ENCODE measurements at regions not wholly inside any gene's neighbourhood (a gene's known extent, or its start where the extent isn't known, plus 50 kb on each side); places are given as distances from the start of the nearest gene placed in this dataset.

DNA sequence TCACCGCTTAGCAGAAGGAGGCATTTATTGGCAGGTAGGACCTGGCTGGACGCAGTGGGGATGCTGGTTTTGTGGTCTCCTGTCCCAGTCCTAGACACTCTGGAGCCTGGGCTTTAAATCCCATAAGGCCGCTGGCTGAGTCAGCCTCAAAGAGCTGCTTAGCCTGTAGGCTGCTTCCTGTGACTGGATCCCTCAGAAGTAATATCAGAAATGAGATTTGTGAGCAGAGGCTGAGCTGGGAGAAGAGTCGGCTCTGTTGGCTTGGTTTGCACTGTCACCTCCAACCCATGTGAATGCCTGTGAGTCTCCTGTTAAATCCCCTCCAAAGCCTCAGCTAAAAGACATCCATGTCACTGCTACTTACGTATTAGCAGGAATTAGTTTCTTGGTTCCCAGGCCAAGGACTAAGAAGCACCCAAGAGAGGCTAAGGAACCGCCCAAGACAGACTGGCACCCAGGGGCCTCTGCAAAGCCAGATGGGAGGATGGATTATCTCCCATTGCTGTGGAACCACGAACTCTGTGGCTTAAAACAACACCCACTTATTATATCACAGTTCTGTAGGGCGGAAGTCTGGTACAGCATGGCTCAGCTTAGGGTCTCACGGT is 289.4 kb downstream of the CDC5L start:
- ATAC-seq (no peak), DNase-seq (ENCODE audit: low spot score) (no peak)
- Mint-ChIP-seq H3K9me3 (no peaks in the 10 kb centered on the region), H3K36me3 (no peaks in the 10 kb centered on the region), H3K4me1 (peaks cover 33% of the 10 kb centered on the region), H3K27ac (no peak overlapping the region), H3K27me3 (ENCODE audit: low read depth) (no peaks in the 10 kb centered on the region), H3K4me3 (no peak overlapping the region)
- ChIA-PET CTCF (interaction anchor here (0.9 to 1.9 kb wide), 3 partner anchors 9 to 46 kb away, joined by 3 to 6 read pairs (median 4); no protein-coding TSS in a partner anchor), POLR2A (interaction anchor here (0.6 kb wide), 1 partner anchor 465 kb away, joined by 6 read pairs; no protein-coding TSS in a partner anchor)
- TF ChIP-seq OVOL2 (CRISPR knock-in tag; IDR thresholded peaks at IDR 0.05; ENCODE audit: borderline replicate concordance) (no peak), ZBTB21 (CRISPR knock-in tag; IDR thresholded peaks at IDR 0.05; ENCODE audit: borderline replicate concordance) (no peak), NFE2L1 (CRISPR knock-in tag; IDR thresholded peaks at IDR 0.05) (no peak), NFYB (CRISPR knock-in tag; conservative IDR thresholded peaks at IDR 0.05; ENCODE audit: low read depth) (no peak), MYBL2 (CRISPR knock-in tag; IDR thresholded peaks at IDR 0.05) (no peak), SMAD3 (CRISPR knock-in tag; IDR thresholded peaks at IDR 0.05; ENCODE audit: borderline replicate concordance) (no peak), ZNF232 (CRISPR knock-in tag; IDR thresholded peaks at IDR 0.05) (no peak), TEAD1 (CRISPR knock-in tag; IDR thresholded peaks at IDR 0.05) (no peak), ZNF138 (CRISPR knock-in tag; conservative IDR thresholded peaks at IDR 0.05) (no peak), FOXP1 (CRISPR knock-in tag; IDR thresholded peaks at IDR 0.05; ENCODE audit: borderline replicate concordance) (no peak), CBFB (CRISPR knock-in tag; IDR thresholded peaks at IDR 0.05; ENCODE audit: low read depth) (no peak), KAT7 (CRISPR knock-in tag; IDR thresholded peaks at IDR 0.05; ENCODE audit: borderline replicate concordance) (no peak), MXD4 (CRISPR knock-in tag; IDR thresholded peaks at IDR 0.05; ENCODE audit: borderline replicate concordance) (no peak)
- TF ChIP-seq, protein P1, sequence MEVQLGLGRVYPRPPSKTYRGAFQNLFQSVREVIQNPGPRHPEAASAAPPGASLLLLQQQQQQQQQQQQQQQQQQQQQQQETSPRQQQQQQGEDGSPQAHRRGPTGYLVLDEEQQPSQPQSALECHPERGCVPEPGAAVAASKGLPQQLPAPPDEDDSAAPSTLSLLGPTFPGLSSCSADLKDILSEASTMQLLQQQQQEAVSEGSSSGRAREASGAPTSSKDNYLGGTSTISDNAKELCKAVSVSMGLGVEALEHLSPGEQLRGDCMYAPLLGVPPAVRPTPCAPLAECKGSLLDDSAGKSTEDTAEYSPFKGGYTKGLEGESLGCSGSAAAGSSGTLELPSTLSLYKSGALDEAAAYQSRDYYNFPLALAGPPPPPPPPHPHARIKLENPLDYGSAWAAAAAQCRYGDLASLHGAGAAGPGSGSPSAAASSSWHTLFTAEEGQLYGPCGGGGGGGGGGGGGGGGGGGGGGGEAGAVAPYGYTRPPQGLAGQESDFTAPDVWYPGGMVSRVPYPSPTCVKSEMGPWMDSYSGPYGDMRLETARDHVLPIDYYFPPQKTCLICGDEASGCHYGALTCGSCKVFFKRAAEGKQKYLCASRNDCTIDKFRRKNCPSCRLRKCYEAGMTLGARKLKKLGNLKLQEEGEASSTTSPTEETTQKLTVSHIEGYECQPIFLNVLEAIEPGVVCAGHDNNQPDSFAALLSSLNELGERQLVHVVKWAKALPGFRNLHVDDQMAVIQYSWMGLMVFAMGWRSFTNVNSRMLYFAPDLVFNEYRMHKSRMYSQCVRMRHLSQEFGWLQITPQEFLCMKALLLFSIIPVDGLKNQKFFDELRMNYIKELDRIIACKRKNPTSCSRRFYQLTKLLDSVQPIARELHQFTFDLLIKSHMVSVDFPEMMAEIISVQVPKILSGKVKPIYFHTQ (CRISPR knock-in tag; IDR thresholded peaks at IDR 0.05), result no peak
- TF ChIP-seq, protein P2, sequence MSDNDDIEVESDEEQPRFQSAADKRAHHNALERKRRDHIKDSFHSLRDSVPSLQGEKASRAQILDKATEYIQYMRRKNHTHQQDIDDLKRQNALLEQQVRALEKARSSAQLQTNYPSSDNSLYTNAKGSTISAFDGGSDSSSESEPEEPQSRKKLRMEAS (CRISPR knock-in tag; IDR thresholded peaks at IDR 0.05), result no peak
- TF ChIP-seq, protein P3, sequence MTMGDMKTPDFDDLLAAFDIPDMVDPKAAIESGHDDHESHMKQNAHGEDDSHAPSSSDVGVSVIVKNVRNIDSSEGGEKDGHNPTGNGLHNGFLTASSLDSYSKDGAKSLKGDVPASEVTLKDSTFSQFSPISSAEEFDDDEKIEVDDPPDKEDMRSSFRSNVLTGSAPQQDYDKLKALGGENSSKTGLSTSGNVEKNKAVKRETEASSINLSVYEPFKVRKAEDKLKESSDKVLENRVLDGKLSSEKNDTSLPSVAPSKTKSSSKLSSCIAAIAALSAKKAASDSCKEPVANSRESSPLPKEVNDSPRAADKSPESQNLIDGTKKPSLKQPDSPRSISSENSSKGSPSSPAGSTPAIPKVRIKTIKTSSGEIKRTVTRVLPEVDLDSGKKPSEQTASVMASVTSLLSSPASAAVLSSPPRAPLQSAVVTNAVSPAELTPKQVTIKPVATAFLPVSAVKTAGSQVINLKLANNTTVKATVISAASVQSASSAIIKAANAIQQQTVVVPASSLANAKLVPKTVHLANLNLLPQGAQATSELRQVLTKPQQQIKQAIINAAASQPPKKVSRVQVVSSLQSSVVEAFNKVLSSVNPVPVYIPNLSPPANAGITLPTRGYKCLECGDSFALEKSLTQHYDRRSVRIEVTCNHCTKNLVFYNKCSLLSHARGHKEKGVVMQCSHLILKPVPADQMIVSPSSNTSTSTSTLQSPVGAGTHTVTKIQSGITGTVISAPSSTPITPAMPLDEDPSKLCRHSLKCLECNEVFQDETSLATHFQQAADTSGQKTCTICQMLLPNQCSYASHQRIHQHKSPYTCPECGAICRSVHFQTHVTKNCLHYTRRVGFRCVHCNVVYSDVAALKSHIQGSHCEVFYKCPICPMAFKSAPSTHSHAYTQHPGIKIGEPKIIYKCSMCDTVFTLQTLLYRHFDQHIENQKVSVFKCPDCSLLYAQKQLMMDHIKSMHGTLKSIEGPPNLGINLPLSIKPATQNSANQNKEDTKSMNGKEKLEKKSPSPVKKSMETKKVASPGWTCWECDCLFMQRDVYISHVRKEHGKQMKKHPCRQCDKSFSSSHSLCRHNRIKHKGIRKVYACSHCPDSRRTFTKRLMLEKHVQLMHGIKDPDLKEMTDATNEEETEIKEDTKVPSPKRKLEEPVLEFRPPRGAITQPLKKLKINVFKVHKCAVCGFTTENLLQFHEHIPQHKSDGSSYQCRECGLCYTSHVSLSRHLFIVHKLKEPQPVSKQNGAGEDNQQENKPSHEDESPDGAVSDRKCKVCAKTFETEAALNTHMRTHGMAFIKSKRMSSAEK (CRISPR knock-in tag; IDR thresholded peaks at IDR 0.05; ENCODE audit: borderline replicate concordance), result no peak
- TF ChIP-seq, protein P4, sequence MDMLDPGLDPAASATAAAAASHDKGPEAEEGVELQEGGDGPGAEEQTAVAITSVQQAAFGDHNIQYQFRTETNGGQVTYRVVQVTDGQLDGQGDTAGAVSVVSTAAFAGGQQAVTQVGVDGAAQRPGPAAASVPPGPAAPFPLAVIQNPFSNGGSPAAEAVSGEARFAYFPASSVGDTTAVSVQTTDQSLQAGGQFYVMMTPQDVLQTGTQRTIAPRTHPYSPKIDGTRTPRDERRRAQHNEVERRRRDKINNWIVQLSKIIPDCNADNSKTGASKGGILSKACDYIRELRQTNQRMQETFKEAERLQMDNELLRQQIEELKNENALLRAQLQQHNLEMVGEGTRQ (CRISPR knock-in tag; IDR thresholded peaks at IDR 0.05), result no peak
- TF ChIP-seq, protein P5, sequence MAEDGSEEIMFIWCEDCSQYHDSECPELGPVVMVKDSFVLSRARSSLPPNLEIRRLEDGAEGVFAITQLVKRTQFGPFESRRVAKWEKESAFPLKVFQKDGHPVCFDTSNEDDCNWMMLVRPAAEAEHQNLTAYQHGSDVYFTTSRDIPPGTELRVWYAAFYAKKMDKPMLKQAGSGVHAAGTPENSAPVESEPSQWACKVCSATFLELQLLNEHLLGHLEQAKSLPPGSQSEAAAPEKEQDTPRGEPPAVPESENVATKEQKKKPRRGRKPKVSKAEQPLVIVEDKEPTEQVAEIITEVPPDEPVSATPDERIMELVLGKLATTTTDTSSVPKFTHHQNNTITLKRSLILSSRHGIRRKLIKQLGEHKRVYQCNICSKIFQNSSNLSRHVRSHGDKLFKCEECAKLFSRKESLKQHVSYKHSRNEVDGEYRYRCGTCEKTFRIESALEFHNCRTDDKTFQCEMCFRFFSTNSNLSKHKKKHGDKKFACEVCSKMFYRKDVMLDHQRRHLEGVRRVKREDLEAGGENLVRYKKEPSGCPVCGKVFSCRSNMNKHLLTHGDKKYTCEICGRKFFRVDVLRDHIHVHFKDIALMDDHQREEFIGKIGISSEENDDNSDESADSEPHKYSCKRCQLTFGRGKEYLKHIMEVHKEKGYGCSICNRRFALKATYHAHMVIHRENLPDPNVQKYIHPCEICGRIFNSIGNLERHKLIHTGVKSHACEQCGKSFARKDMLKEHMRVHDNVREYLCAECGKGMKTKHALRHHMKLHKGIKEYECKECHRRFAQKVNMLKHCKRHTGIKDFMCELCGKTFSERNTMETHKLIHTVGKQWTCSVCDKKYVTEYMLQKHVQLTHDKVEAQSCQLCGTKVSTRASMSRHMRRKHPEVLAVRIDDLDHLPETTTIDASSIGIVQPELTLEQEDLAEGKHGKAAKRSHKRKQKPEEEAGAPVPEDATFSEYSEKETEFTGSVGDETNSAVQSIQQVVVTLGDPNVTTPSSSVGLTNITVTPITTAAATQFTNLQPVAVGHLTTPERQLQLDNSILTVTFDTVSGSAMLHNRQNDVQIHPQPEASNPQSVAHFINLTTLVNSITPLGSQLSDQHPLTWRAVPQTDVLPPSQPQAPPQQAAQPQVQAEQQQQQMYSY (CRISPR knock-in tag; IDR thresholded peaks at IDR 0.05), result no peak
- TF ChIP-seq, protein P6, sequence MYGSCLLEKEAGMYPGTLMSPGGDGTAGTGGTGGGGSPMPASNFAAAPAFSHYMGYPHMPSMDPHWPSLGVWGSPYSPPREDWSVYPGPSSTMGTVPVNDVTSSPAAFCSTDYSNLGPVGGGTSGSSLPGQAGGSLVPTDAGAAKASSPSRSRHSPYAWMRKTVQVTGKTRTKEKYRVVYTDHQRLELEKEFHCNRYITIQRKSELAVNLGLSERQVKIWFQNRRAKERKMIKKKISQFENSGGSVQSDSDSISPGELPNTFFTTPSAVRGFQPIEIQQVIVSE (CRISPR knock-in tag; IDR thresholded peaks at IDR 0.05; ENCODE audit: borderline replicate concordance), result no peak
